ENCODE measurements at regions not wholly inside any gene's neighbourhood (a gene's known extent, or its start where the extent isn't known, plus 50 kb on each side); places are given as distances from the start of the nearest gene placed in this dataset.

GRCh38 chr15:53059273-53060043, 269.3 kb upstream of the ONECUT1 start:
- TF ChIP-seq CTCF (IDR thresholded peaks at IDR 0.05) (no peak), POLR2A (IDR thresholded peaks at IDR 0.05) (no peak)
